ENCODE measurements at regions not wholly inside any gene's neighbourhood (a gene's known extent, or its start where the extent isn't known, plus 50 kb on each side); places are given as distances from the start of the nearest gene placed in this dataset.

DNA sequence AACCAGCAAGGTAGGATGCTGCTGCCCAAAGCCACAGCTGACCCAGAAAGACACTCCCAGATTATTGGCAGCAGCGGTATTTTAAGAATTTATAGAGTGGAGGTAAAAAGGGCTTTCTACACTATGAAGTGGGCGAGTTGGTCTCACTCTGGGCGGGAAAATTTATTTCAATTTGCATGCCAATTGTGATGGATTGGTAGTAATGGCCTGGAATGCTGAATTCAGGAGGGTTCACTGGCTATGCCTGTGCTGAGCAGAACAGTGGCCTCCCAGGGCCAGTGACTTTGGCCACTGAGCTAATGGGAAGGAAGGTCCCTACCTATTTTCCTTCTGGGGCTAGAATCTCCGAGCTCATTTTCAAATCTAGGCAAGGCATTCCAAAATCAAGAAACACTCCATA is 243.5 kb downstream of the TSHZ3 start:
- H3K4me3 Mint-ChIP-seq = no peak overlapping the region
- DNase-seq (ENCODE audit: low spot score) (no peak), ATAC-seq (peak; percentile 68)
- H3K36me3 Mint-ChIP-seq = no peaks in the 10 kb centered on the region
- CTCF ChIA-PET = interaction anchor here (0.9 to 1.3 kb wide), 3 partner anchors 51 to 423 kb away, joined by 3 to 8 read pairs (median 4); no protein-coding TSS in a partner anchor
- POLR2A ChIA-PET = no interaction called here
- no peak for TF ChIP-seq ETV6 (CRISPR knock-in tag; IDR thresholded peaks at IDR 0.05)
- no peak for TF ChIP-seq TEAD4 (CRISPR knock-in tag; IDR thresholded peaks at IDR 0.05)
- no peak for TF ChIP-seq MYBL2 (CRISPR knock-in tag; IDR thresholded peaks at IDR 0.05)
- TF ChIP-seq, protein P1, sequence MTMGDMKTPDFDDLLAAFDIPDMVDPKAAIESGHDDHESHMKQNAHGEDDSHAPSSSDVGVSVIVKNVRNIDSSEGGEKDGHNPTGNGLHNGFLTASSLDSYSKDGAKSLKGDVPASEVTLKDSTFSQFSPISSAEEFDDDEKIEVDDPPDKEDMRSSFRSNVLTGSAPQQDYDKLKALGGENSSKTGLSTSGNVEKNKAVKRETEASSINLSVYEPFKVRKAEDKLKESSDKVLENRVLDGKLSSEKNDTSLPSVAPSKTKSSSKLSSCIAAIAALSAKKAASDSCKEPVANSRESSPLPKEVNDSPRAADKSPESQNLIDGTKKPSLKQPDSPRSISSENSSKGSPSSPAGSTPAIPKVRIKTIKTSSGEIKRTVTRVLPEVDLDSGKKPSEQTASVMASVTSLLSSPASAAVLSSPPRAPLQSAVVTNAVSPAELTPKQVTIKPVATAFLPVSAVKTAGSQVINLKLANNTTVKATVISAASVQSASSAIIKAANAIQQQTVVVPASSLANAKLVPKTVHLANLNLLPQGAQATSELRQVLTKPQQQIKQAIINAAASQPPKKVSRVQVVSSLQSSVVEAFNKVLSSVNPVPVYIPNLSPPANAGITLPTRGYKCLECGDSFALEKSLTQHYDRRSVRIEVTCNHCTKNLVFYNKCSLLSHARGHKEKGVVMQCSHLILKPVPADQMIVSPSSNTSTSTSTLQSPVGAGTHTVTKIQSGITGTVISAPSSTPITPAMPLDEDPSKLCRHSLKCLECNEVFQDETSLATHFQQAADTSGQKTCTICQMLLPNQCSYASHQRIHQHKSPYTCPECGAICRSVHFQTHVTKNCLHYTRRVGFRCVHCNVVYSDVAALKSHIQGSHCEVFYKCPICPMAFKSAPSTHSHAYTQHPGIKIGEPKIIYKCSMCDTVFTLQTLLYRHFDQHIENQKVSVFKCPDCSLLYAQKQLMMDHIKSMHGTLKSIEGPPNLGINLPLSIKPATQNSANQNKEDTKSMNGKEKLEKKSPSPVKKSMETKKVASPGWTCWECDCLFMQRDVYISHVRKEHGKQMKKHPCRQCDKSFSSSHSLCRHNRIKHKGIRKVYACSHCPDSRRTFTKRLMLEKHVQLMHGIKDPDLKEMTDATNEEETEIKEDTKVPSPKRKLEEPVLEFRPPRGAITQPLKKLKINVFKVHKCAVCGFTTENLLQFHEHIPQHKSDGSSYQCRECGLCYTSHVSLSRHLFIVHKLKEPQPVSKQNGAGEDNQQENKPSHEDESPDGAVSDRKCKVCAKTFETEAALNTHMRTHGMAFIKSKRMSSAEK (CRISPR knock-in tag; IDR thresholded peaks at IDR 0.05; ENCODE audit: borderline replicate concordance) = no peak
- TF ChIP-seq HMGA2 (CRISPR knock-in tag; IDR thresholded peaks at IDR 0.05) = no peak
- TF ChIP-seq, protein P2, sequence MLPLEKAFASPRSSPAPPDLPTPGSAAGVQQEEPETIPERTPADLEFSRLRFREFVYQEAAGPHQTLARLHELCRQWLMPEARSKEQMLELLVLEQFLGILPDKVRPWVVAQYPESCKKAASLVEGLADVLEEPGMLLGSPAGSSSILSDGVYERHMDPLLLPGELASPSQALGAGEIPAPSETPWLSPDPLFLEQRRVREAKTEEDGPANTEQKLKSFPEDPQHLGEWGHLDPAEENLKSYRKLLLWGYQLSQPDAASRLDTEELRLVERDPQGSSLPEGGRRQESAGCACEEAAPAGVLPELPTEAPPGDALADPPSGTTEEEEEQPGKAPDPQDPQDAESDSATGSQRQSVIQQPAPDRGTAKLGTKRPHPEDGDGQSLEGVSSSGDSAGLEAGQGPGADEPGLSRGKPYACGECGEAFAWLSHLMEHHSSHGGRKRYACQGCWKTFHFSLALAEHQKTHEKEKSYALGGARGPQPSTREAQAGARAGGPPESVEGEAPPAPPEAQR (CRISPR knock-in tag; IDR thresholded peaks at IDR 0.05) = no peak
- TF ChIP-seq ELF4 (CRISPR knock-in tag; IDR thresholded peaks at IDR 0.05; ENCODE audit: low read depth) = no peak
- TF ChIP-seq, protein P3, sequence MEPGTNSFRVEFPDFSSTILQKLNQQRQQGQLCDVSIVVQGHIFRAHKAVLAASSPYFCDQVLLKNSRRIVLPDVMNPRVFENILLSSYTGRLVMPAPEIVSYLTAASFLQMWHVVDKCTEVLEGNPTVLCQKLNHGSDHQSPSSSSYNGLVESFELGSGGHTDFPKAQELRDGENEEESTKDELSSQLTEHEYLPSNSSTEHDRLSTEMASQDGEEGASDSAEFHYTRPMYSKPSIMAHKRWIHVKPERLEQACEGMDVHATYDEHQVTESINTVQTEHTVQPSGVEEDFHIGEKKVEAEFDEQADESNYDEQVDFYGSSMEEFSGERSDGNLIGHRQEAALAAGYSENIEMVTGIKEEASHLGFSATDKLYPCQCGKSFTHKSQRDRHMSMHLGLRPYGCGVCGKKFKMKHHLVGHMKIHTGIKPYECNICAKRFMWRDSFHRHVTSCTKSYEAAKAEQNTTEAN (CRISPR knock-in tag; IDR thresholded peaks at IDR 0.05) = no peak
- no peak for TF ChIP-seq ZNF138 (CRISPR knock-in tag; conservative IDR thresholded peaks at IDR 0.05)
- TF ChIP-seq, protein P4, sequence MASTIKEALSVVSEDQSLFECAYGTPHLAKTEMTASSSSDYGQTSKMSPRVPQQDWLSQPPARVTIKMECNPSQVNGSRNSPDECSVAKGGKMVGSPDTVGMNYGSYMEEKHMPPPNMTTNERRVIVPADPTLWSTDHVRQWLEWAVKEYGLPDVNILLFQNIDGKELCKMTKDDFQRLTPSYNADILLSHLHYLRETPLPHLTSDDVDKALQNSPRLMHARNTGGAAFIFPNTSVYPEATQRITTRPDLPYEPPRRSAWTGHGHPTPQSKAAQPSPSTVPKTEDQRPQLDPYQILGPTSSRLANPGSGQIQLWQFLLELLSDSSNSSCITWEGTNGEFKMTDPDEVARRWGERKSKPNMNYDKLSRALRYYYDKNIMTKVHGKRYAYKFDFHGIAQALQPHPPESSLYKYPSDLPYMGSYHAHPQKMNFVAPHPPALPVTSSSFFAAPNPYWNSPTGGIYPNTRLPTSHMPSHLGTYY (CRISPR knock-in tag; IDR thresholded peaks at IDR 0.05) = no peak
- no peak for TF ChIP-seq TEAD1 (CRISPR knock-in tag; IDR thresholded peaks at IDR 0.05)
- H3K9me3 Mint-ChIP-seq = no peaks in the 10 kb centered on the region
- H3K27ac Mint-ChIP-seq = peak overlapping the region; percentile 68; the same call in 1 of the 2 replicates
- H3K27me3 Mint-ChIP-seq (ENCODE audit: low read depth) = no peaks in the 10 kb centered on the region
- peaks cover 50% of the 10 kb centered on the region for H3K4me1 Mint-ChIP-seq

DNA sequence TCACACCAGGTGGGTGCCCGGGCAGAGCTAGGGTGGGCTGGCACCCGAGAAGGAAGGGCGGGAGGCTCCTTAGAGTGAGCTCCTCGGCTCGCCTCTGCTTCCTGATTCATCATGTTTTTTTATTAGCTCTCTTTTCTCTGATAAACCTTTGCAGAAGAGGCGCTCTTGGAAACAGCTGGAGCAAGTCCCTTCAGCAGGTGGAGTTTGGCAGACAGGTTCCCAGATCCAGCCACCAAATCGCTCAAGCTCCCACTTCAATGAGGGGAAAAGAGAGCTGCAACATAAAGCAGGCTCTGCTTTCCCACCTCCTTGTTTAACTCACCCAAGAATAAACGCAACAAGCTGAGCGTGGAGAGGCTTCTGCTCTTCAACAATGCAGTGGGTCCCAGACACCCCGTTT is 244.8 kb downstream of the TSHZ3 start:
- H3K36me3 Mint-ChIP-seq = no peaks in the 10 kb centered on the region
- no peak for ATAC-seq
- ChIA-PET POLR2A (interaction anchor here (0.6 to 0.7 kb wide), 2 partner anchors 33 to 406 kb away, joined by 3 to 9 read pairs; no protein-coding TSS in a partner anchor), CTCF (interaction anchor here (0.6 to 1.8 kb wide), 4 partner anchors 50 to 458 kb away, joined by 3 to 9 read pairs (median 4); no protein-coding TSS in a partner anchor)
- no peaks in the 10 kb centered on the region for H3K9me3 Mint-ChIP-seq
- H3K27me3 Mint-ChIP-seq (ENCODE audit: low read depth) = no peaks in the 10 kb centered on the region
- H3K4me3 Mint-ChIP-seq = no peak overlapping the region
- no peak overlapping the region for H3K27ac Mint-ChIP-seq
- no peak for DNase-seq (ENCODE audit: low spot score)
- H3K4me1 Mint-ChIP-seq = peaks cover 59% of the 10 kb centered on the region
- no peak for TF ChIP-seq TP53 (CRISPR knock-in tag; IDR thresholded peaks at IDR 0.05)
- no peak for TF ChIP-seq JUN (CRISPR knock-in tag; IDR thresholded peaks at IDR 0.05)
- TF ChIP-seq GTF2I (CRISPR knock-in tag; conservative IDR thresholded peaks at IDR 0.05) = no peak

DNA sequence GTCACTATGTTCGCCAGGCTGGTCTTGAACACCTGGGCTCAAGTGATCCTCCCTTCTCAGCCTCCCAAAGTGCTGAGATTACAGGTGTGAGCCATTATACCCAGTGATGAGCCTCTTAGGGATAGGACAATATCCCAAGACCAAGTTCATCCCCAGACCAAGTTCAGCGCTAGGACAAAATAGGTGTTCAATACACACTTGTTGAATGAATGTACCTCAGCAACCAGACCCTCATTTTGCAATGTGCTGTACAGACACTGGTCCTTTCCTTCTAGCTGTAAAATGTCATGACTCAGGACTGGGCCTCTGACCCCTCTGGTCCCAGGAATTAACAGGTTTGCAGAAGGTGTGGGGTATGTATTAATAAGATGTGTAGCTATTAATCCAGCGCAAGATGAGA is 246.0 kb downstream of the TSHZ3 start:
- Mint-ChIP-seq H3K27ac (no peak overlapping the region), H3K4me3 (no peak overlapping the region), H3K4me1 (peaks cover 60% of the 10 kb centered on the region), H3K27me3 (ENCODE audit: low read depth) (no peaks in the 10 kb centered on the region), H3K36me3 (no peaks in the 10 kb centered on the region), H3K9me3 (no peaks in the 10 kb centered on the region)
- ATAC-seq (no peak), DNase-seq (ENCODE audit: low spot score) (no peak)
- ChIA-PET CTCF (interaction anchor here (5.2 kb wide), 1 partner anchor 49 kb away, joined by 37 read pairs; no protein-coding TSS in a partner anchor), POLR2A (no interaction called here)
- no peak for TF ChIP-seq OVOL2 (CRISPR knock-in tag; IDR thresholded peaks at IDR 0.05; ENCODE audit: borderline replicate concordance)
- TF ChIP-seq TEAD1 (CRISPR knock-in tag; IDR thresholded peaks at IDR 0.05) = no peak
- TF ChIP-seq, protein P5, sequence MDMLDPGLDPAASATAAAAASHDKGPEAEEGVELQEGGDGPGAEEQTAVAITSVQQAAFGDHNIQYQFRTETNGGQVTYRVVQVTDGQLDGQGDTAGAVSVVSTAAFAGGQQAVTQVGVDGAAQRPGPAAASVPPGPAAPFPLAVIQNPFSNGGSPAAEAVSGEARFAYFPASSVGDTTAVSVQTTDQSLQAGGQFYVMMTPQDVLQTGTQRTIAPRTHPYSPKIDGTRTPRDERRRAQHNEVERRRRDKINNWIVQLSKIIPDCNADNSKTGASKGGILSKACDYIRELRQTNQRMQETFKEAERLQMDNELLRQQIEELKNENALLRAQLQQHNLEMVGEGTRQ (CRISPR knock-in tag; IDR thresholded peaks at IDR 0.05) = no peak
- TF ChIP-seq, protein P6, sequence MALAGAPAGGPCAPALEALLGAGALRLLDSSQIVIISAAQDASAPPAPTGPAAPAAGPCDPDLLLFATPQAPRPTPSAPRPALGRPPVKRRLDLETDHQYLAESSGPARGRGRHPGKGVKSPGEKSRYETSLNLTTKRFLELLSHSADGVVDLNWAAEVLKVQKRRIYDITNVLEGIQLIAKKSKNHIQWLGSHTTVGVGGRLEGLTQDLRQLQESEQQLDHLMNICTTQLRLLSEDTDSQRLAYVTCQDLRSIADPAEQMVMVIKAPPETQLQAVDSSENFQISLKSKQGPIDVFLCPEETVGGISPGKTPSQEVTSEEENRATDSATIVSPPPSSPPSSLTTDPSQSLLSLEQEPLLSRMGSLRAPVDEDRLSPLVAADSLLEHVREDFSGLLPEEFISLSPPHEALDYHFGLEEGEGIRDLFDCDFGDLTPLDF (CRISPR knock-in tag; IDR thresholded peaks at IDR 0.05) = no peak
- TF ChIP-seq NFYB (CRISPR knock-in tag; conservative IDR thresholded peaks at IDR 0.05; ENCODE audit: low read depth) = no peak
- TF ChIP-seq, protein P7, sequence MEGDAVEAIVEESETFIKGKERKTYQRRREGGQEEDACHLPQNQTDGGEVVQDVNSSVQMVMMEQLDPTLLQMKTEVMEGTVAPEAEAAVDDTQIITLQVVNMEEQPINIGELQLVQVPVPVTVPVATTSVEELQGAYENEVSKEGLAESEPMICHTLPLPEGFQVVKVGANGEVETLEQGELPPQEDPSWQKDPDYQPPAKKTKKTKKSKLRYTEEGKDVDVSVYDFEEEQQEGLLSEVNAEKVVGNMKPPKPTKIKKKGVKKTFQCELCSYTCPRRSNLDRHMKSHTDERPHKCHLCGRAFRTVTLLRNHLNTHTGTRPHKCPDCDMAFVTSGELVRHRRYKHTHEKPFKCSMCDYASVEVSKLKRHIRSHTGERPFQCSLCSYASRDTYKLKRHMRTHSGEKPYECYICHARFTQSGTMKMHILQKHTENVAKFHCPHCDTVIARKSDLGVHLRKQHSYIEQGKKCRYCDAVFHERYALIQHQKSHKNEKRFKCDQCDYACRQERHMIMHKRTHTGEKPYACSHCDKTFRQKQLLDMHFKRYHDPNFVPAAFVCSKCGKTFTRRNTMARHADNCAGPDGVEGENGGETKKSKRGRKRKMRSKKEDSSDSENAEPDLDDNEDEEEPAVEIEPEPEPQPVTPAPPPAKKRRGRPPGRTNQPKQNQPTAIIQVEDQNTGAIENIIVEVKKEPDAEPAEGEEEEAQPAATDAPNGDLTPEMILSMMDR (IDR thresholded peaks at IDR 0.05) = no peak
- TF ChIP-seq FOXK1 (CRISPR knock-in tag; IDR thresholded peaks at IDR 0.05) = no peak
